HEK293 (cell line): ENCODE measurements at regions not wholly inside any gene's neighbourhood (a gene's known extent, or its start where the extent isn't known, plus 50 kb on each side); places are given as distances from the start of the nearest gene placed in this dataset.

Experiments
- CTCF ChIA-PET: fragments of 350-600 bp; formaldehyde crosslinking; extraction: SDS; loops from one replicate; lab custom pipeline; 2021; ENCODE audit warnings: antibody characterized with exemption; lab: Yijun Ruan, JAX
- POLR2A ChIA-PET: fragments of 300-600 bp; formaldehyde crosslinking; extraction: SDS; loops from one replicate; lab custom pipeline; 2020; ENCODE audit warnings: antibody characterized with exemption, inconsistent platforms; lab: Yijun Ruan, JAX
- H3K27ac ChIP-seq: fragments of 200-500 bp; sonication (Bioruptor generic); 2 replicates; pipeline ENCODE4 v1.5.1; 2014; ENCODE audit warnings: low read depth, low read length, control low read depth, inconsistent platforms; ENCODE audit errors: extremely low read depth
- H3K36me3 ChIP-seq, 2 experiments: fragments of 200-500 bp in 1 of 2; sonication (Bioruptor generic) in 1 of 2; 1 replicate in 1 of 2; 2 replicates in 1 of 2; pipeline ENCODE4 v1.5.1; 2014 to 2017; ENCODE audit warnings: inconsistent platforms in 2 of 2, low read length in 2 of 2; ENCODE audit not compliant: control insufficient read depth in 2 of 2, insufficient read depth in 1 of 2
- H3K4me1 ChIP-seq: fragments of 200-500 bp; sonication (Bioruptor generic); 2 replicates; pipeline ENCODE4 v1.5.1; 2014; ENCODE audit warnings: mild to moderate bottlenecking, low read length, inconsistent platforms; ENCODE audit not compliant: control insufficient read depth, insufficient read depth
- H3K4me3 ChIP-seq: 2 replicates; pipeline ENCODE4 v1.5.1; 2011; ENCODE audit warnings: low read depth, mild to moderate bottlenecking, control low read depth, low read length, moderate library complexity
- H3K9me3 ChIP-seq: fragments of 200-500 bp; sonication (Bioruptor generic); 2 replicates; pipeline ENCODE4 v1.5.1; 2014; ENCODE audit warnings: low read depth, low read length, inconsistent platforms; ENCODE audit not compliant: control insufficient read depth, insufficient read depth
- HOXC10 ChIP-seq: sonication (generic); formaldehyde crosslinking; IDR thresholded peaks from 2 replicates; pipeline ENCODE4 v1.8.1; 2023; ENCODE audit warnings: mild to moderate bottlenecking, missing genetic modification reagents
- INSM2 ChIP-seq: fragments of 450-650 bp; formaldehyde crosslinking; IDR thresholded peaks from 2 replicates; pipeline ENCODE4 v1.5.1; 2016; ENCODE audit warnings: missing biosample characterization, missing genetic modification characterization
- KLF10 ChIP-seq: fragments of 450-650 bp; IDR thresholded peaks from 2 replicates; pipeline ENCODE4 v1.5.1; 2018; ENCODE audit warnings: missing biosample characterization, mild to moderate bottlenecking, missing genetic modification characterization
- KLF7 ChIP-seq: fragments of 450-650 bp; formaldehyde crosslinking; IDR thresholded peaks from 2 replicates; pipeline ENCODE4 v1.5.1; 2016; ENCODE audit warnings: missing biosample characterization, missing genetic modification characterization, borderline replicate concordance
- KLF9 ChIP-seq: fragments of 450-650 bp; formaldehyde crosslinking; IDR thresholded peaks from 2 replicates; pipeline ENCODE4 v1.5.1; 2016; ENCODE audit warnings: missing biosample characterization, missing genetic modification characterization, low read depth
- PRDM10 ChIP-seq: fragments of 450-650 bp; formaldehyde crosslinking; IDR thresholded peaks from 2 replicates; pipeline ENCODE4 v1.5.1; 2016; ENCODE audit warnings: missing biosample characterization, missing genetic modification characterization
- SALL2 ChIP-seq: fragments of 450-650 bp; formaldehyde crosslinking; IDR thresholded peaks from 2 replicates; pipeline ENCODE4 v1.5.0; 2017; ENCODE audit warnings: missing biosample characterization, mild to moderate bottlenecking, missing genetic modification characterization, borderline replicate concordance
- SP3 ChIP-seq: fragments of 450-650 bp; formaldehyde crosslinking; IDR thresholded peaks from 2 replicates; pipeline ENCODE4 v1.5.1; 2016; ENCODE audit warnings: missing biosample characterization, missing genetic modification characterization
- ZBTB10 ChIP-seq: fragments of 450-650 bp; formaldehyde crosslinking; IDR thresholded peaks from 2 replicates; pipeline ENCODE4 v1.5.1; 2016; ENCODE audit warnings: missing biosample characterization, missing genetic modification characterization
- ZBTB49 ChIP-seq: fragments of 450-650 bp; formaldehyde crosslinking; IDR thresholded peaks from 2 replicates; pipeline ENCODE4 v1.5.1; 2016; ENCODE audit warnings: missing biosample characterization, missing genetic modification characterization, low read depth
- ZNF132 ChIP-seq: fragments of 450-650 bp; formaldehyde crosslinking; IDR thresholded peaks from 2 replicates; pipeline ENCODE4 v1.5.1; 2017; ENCODE audit warnings: missing biosample characterization, missing genetic modification characterization, borderline replicate concordance
- ZNF169 ChIP-seq: fragments of 450-650 bp; formaldehyde crosslinking; IDR thresholded peaks from 2 replicates; pipeline ENCODE4 v1.5.1; 2016; ENCODE audit warnings: missing biosample characterization, missing genetic modification characterization
- ZNF202 ChIP-seq: fragments of 450-650 bp; formaldehyde crosslinking; IDR thresholded peaks from 2 replicates; pipeline ENCODE4 v1.5.1; 2016; ENCODE audit warnings: missing biosample characterization, missing genetic modification characterization, borderline replicate concordance
- ZNF350 ChIP-seq: fragments of 450-650 bp; formaldehyde crosslinking; IDR thresholded peaks from 2 replicates; pipeline ENCODE4 v1.5.0; 2017; ENCODE audit warnings: missing biosample characterization, mild to moderate bottlenecking, missing genetic modification characterization
- ZNF391 ChIP-seq: fragments of 450-650 bp; formaldehyde crosslinking; IDR thresholded peaks from 2 replicates; pipeline ENCODE4 v1.5.1; 2016; ENCODE audit warnings: low read depth, missing biosample characterization, missing genetic modification characterization, borderline replicate concordance
- ZNF394 ChIP-seq: fragments of 450-650 bp; formaldehyde crosslinking; IDR thresholded peaks from 2 replicates; pipeline ENCODE4 v1.5.1; 2016; ENCODE audit warnings: missing biosample characterization, missing genetic modification characterization, mild to moderate bottlenecking, moderate library complexity, borderline replicate concordance
- ZNF510 ChIP-seq: fragments of 450-650 bp; formaldehyde crosslinking; IDR thresholded peaks from 2 replicates; pipeline ENCODE4 v1.5.1; 2018; ENCODE audit warnings: mild to moderate bottlenecking, missing genetic modification characterization, missing biosample characterization; ENCODE audit not compliant: insufficient replicate concordance
- ZNF544 ChIP-seq: fragments of 450-650 bp; formaldehyde crosslinking; IDR thresholded peaks from 2 replicates; pipeline ENCODE4 v1.5.0; 2017; ENCODE audit warnings: missing biosample characterization, missing genetic modification characterization
- ZNF624 ChIP-seq: fragments of 450-650 bp; formaldehyde crosslinking; IDR thresholded peaks from 2 replicates; pipeline ENCODE4 v1.5.1; 2017; ENCODE audit warnings: missing biosample characterization, missing genetic modification characterization
- ZNF704 ChIP-seq: fragments of 450-650 bp; formaldehyde crosslinking; IDR thresholded peaks from 2 replicates; pipeline ENCODE4 v1.5.1; 2016; ENCODE audit warnings: missing biosample characterization, missing genetic modification characterization
- ZNF785 ChIP-seq: fragments of 450-650 bp; formaldehyde crosslinking; IDR thresholded peaks from 2 replicates; pipeline ENCODE4 v1.5.1; 2016; ENCODE audit warnings: missing biosample characterization, missing genetic modification characterization
- ZSCAN5A ChIP-seq: fragments of 450-650 bp; formaldehyde crosslinking; IDR thresholded peaks from 2 replicates; pipeline ENCODE4 v1.5.1; 2016; ENCODE audit warnings: missing biosample characterization, missing genetic modification characterization

GRCh38 chr4:144202081-144202480, 61.6 kb upstream of the GYPA start:
- ChIA-PET POLR2A (no interaction called here), CTCF (no interaction called here)
- Histone ChIP-seq H3K4me3 (no peak overlapping the region), H3K27ac (no peak overlapping the region), H3K4me1 (no peaks in the 10 kb centered on the region), H3K36me3 (no peaks in the 10 kb centered on the region), H3K9me3 (no peaks in the 10 kb centered on the region)
- TF ChIP-seq PRDM10 (tag by site-specific recombination) (no peak), SP3 (tag by site-specific recombination) (no peak), INSM2 (no peak)

- POLR2A ChIA-PET: no interaction called here
- no peaks in the 10 kb centered on the region for H3K4me1 ChIP-seq
- no peak overlapping the region for H3K4me3 ChIP-seq
- no peaks in the 10 kb centered on the region for H3K9me3 ChIP-seq
- no peak overlapping the region for H3K27ac ChIP-seq
- H3K36me3 ChIP-seq: no peaks in the 10 kb centered on the region
- CTCF ChIA-PET: no interaction called here
- TF ChIP-seq ZNF510 (tag by site-specific recombination): no peak
- no peak for TF ChIP-seq ZNF394 (tag by site-specific recombination)
- no peak for TF ChIP-seq KLF10 (tag by site-specific recombination)
- no peak for TF ChIP-seq HOXC10 (CRISPR knock-in tag)
- no peak for TF ChIP-seq ZBTB10 (tag by site-specific recombination)
- no peak for TF ChIP-seq KLF7
- TF ChIP-seq ZSCAN5A: no peak
- TF ChIP-seq ZBTB49 (tag by site-specific recombination): no peak
- TF ChIP-seq ZNF350 (tag by site-specific recombination): no peak
- no peak for TF ChIP-seq ZNF391
- no peak for TF ChIP-seq ZNF785
- TF ChIP-seq KLF9: no peak
- TF ChIP-seq ZNF202 (tag by site-specific recombination): no peak
- TF ChIP-seq ZNF704 (tag by site-specific recombination): no peak
- no peak for TF ChIP-seq SALL2 (tag by site-specific recombination)
- TF ChIP-seq ZNF169 (tag by site-specific recombination): no peak
- no peak for TF ChIP-seq ZNF624 (tag by site-specific recombination)
- no peak for TF ChIP-seq ZNF544 (tag by site-specific recombination)
- TF ChIP-seq ZNF132 (tag by site-specific recombination): no peak
Observed at GRCh38 chr4:144203155-144203554, 62.6 kb upstream of the GYPA start.
